ENCODE measurements at regions not wholly inside any gene's neighbourhood (a gene's known extent, or its start where the extent isn't known, plus 50 kb on each side); places are given as distances from the start of the nearest gene placed in this dataset.
"Not testable (repeated sequence)": the region's sequence is repeated elsewhere in the genome, so short reads cannot be mapped to it uniquely, and the experiment has no call there.

DNA sequence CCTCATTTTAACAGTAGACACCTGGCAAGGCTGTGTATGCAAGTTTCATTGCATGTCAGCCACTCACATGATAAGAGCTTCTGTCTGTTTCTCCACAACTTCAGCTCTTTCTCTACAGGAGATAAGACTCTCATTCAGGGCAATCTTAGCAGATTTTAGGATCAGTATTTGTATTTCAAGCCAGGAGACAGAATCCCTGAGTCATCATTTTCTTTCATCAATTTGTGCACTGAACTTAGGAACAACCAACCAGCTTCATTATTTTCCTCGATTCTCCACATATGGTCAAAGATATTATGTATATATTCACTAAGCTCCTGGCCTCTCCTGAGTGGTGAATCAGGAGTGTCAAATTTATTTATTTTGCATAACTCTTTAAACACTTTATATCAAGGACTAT lies 181.8 kb upstream of the CCNH start:
- intact Hi-C loops (cut with micrococcal nuclease; ENCODE audit: unreplicated experiment) = no loop called here
- TF ChIP-seq, protein P1, sequence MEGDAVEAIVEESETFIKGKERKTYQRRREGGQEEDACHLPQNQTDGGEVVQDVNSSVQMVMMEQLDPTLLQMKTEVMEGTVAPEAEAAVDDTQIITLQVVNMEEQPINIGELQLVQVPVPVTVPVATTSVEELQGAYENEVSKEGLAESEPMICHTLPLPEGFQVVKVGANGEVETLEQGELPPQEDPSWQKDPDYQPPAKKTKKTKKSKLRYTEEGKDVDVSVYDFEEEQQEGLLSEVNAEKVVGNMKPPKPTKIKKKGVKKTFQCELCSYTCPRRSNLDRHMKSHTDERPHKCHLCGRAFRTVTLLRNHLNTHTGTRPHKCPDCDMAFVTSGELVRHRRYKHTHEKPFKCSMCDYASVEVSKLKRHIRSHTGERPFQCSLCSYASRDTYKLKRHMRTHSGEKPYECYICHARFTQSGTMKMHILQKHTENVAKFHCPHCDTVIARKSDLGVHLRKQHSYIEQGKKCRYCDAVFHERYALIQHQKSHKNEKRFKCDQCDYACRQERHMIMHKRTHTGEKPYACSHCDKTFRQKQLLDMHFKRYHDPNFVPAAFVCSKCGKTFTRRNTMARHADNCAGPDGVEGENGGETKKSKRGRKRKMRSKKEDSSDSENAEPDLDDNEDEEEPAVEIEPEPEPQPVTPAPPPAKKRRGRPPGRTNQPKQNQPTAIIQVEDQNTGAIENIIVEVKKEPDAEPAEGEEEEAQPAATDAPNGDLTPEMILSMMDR (conservative IDR thresholded peaks at IDR 0.05; ENCODE audit: low read depth, low read length) = no peak
- TF ChIP-seq EZH2 (IDR thresholded peaks at IDR 0.05; ENCODE audit: borderline replicate concordance, low read depth, low read length, poor library complexity, severe bottlenecking) = no peak
- no peak for DNase-seq (ENCODE audit: low spot score)
- Histone ChIP-seq H3K4me1 (ENCODE audit: insufficient read depth, low read length, poor library complexity, severe bottlenecking) (no peaks in the 10 kb centered on the region), H3K9me3 (ENCODE audit: low read depth, low read length, poor library complexity, severe bottlenecking) (no peaks in the 10 kb centered on the region), H3K27ac (ENCODE audit: low read depth, low read length, poor library complexity, severe bottlenecking) (no peak overlapping the region), H3K4me3 (ENCODE audit: low read depth, low read length, poor library complexity, severe bottlenecking) (no peak overlapping the region), H3K27me3 (replicated peaks; ENCODE audit: insufficient read depth, low read depth, low read length, poor library complexity) (no peaks in the 10 kb centered on the region), H3K36me3 (ENCODE audit: insufficient read depth, low read length, poor library complexity, severe bottlenecking) (no peaks in the 10 kb centered on the region)
- no TSS peak for BruUV-seq (replicated peaks)
- CTCF ChIA-PET = no interaction called here
- POLR2A ChIA-PET (ENCODE audit: low non-redundant PET) = no interaction called here

DNA sequence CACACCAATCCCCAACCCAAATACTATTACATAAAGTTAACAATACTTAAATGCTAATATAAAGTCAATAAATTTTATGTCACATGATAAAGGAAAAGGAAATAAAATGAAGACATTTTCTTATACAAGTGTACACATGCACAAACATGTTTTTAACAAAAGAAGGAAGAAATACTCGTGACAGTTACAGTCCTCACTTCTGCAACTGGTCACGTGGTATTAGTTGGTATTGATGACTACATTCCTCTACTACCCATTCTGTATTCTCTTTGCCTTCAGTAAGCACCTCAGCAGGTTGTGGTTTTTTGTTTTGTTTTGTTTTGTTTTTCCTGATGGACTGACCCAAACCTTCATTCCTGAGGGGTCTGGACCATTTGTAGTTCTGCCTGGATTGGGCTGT lies 176.9 kb upstream of the CCNH start:
- intact Hi-C loops (cut with micrococcal nuclease; ENCODE audit: unreplicated experiment) = no loop called here
- Histone ChIP-seq H3K4me1 (ENCODE audit: insufficient read depth, low read length, poor library complexity, severe bottlenecking) (no peaks in the 10 kb centered on the region), H3K27me3 (replicated peaks; ENCODE audit: insufficient read depth, low read depth, low read length, poor library complexity) (no peaks in the 10 kb centered on the region), H3K36me3 (ENCODE audit: insufficient read depth, low read length, poor library complexity, severe bottlenecking) (no peaks in the 10 kb centered on the region), H3K4me3 (ENCODE audit: low read depth, low read length, poor library complexity, severe bottlenecking) (no peak overlapping the region), H3K9me3 (ENCODE audit: low read depth, low read length, poor library complexity, severe bottlenecking) (no peaks in the 10 kb centered on the region), H3K27ac (ENCODE audit: low read depth, low read length, poor library complexity, severe bottlenecking) (no peak overlapping the region)
- TF ChIP-seq, protein P1 (conservative IDR thresholded peaks at IDR 0.05; ENCODE audit: low read depth, low read length) = no peak
- TF ChIP-seq EZH2 (IDR thresholded peaks at IDR 0.05; ENCODE audit: borderline replicate concordance, low read depth, low read length, poor library complexity, severe bottlenecking) = no peak
- CTCF ChIA-PET = no interaction called here
- POLR2A ChIA-PET (ENCODE audit: low non-redundant PET) = no interaction called here
- no peak for DNase-seq (ENCODE audit: low spot score)
- BruUV-seq (replicated peaks) = no TSS peak

DNA sequence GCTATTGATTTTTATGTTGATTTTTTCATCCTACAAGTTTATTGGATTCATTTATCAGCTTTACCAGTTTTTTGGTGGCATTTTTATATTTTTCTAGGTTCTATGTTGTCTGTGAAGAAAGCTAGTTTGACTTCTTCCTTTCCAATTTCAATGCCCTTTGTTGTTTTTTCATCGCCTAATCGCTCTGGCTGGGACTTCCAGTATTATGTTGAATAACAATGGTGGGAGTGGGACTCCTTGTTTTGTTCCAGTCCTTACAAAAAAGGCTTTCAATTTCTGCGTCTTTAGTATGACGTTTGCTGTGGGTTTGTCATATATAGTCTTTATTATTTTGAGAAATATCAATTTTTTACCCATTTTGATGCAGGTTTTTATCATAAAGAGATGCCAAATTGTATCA lies 175.6 kb upstream of the CCNH start:
- ChIA-PET CTCF (no interaction called here), POLR2A (ENCODE audit: low non-redundant PET) (no interaction called here)
- H3K27me3 ChIP-seq (replicated peaks; ENCODE audit: insufficient read depth, low read depth, low read length, poor library complexity) = no peaks in the 10 kb centered on the region
- no peak overlapping the region for H3K4me3 ChIP-seq (ENCODE audit: low read depth, low read length, poor library complexity, severe bottlenecking)
- no peak for TF ChIP-seq EZH2 (IDR thresholded peaks at IDR 0.05; ENCODE audit: borderline replicate concordance, low read depth, low read length, poor library complexity, severe bottlenecking)
- TF ChIP-seq, protein P1 (conservative IDR thresholded peaks at IDR 0.05; ENCODE audit: low read depth, low read length) = no peak
- no peaks in the 10 kb centered on the region for H3K36me3 ChIP-seq (ENCODE audit: insufficient read depth, low read length, poor library complexity, severe bottlenecking)
- no peaks in the 10 kb centered on the region for H3K4me1 ChIP-seq (ENCODE audit: insufficient read depth, low read length, poor library complexity, severe bottlenecking)
- DNase-seq (ENCODE audit: low spot score) = no peak
- no peak overlapping the region for H3K27ac ChIP-seq (ENCODE audit: low read depth, low read length, poor library complexity, severe bottlenecking)
- no TSS peak for BruUV-seq (replicated peaks)
- intact Hi-C loops (cut with micrococcal nuclease; ENCODE audit: unreplicated experiment) = no loop called here
- no peaks in the 10 kb centered on the region for H3K9me3 ChIP-seq (ENCODE audit: low read depth, low read length, poor library complexity, severe bottlenecking)

DNA sequence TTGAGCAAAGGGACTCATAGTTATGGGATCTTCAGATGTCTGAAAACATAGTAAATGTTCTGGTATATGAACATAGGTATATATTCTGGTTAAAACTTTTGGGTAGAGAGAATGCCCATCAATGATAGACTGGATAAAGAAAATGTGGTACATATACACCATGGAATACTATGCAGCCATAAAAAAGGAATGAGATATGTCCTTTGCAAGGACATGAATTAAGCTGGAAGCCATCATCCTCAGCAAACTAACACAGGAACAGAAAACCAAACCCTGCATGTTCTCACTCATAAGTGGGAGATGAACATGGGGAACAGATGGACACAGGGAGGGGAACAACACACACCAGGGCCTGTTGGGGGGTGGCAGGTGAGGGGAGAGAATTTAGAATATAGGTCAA lies 171.0 kb upstream of the CCNH start:
- DNase-seq (ENCODE audit: low spot score); H3K36me3 ChIP-seq (ENCODE audit: insufficient read depth, low read length, poor library complexity, severe bottlenecking); intact Hi-C loops (cut with micrococcal nuclease; ENCODE audit: unreplicated experiment); BruUV-seq (replicated peaks); H3K4me3 ChIP-seq (ENCODE audit: low read depth, low read length, poor library complexity, severe bottlenecking); H3K27ac ChIP-seq (ENCODE audit: low read depth, low read length, poor library complexity, severe bottlenecking); POLR2A ChIA-PET (ENCODE audit: low non-redundant PET); H3K4me1 ChIP-seq (ENCODE audit: insufficient read depth, low read length, poor library complexity, severe bottlenecking); CTCF ChIA-PET; H3K9me3 ChIP-seq (ENCODE audit: low read depth, low read length, poor library complexity, severe bottlenecking); H3K27me3 ChIP-seq (replicated peaks; ENCODE audit: insufficient read depth, low read depth, low read length, poor library complexity): not testable (repeated sequence)

Measured in A673 (cell line).